Spleen (tissue), 11 donors: ENCODE measurements at regions not wholly inside any gene's neighbourhood (a gene's known extent, or its start where the extent isn't known, plus 50 kb on each side); places are given as distances from the start of the nearest gene placed in this dataset.
A peak's percentile ranks its signal among the peaks of the same experiment; 100 is the strongest.
"Not testable (repeated sequence)": the region's sequence is repeated elsewhere in the genome, so short reads cannot be mapped to it uniquely, and the experiment has no call there.

ENCODE experiments used
- DNase-seq: peaks from one replicate; pipeline ENCODE4 v3.0.0-alpha.2; 2020
- H3K27ac ChIP-seq, 8 donors: fragments of 200-600 bp; sonication (generic) in 7 of 8; 1 replicate in 4 of 8; 2 replicates in 4 of 8; pipeline versions ENCODE4 v1.5.0 to v1.8.0; 2016 to 2021; ENCODE audit warnings: inconsistent platforms in 4 of 8, mild to moderate bottlenecking in 4 of 8, moderate library complexity in 1 of 8
- H3K27me3 ChIP-seq, 7 donors: fragments of 200-600 bp; sonication (generic) in 6 of 7; replicated peaks in 1 of 7; 1 replicate in 4 of 7; 2 replicates in 3 of 7; pipeline versions ENCODE4 v1.5.0 to v1.8.0; 2016 to 2021; ENCODE audit warnings: inconsistent platforms in 3 of 7, mild to moderate bottlenecking in 1 of 7
- H3K36me3 ChIP-seq, 6 donors: fragments of 200-600 bp; sonication (generic) in 5 of 6; 1 replicate in 4 of 6; 2 replicates in 2 of 6; pipeline versions ENCODE4 v1.5.0 to v1.8.0; 2016 to 2021; ENCODE audit warnings: inconsistent platforms in 2 of 6
- H3K4me1 ChIP-seq, 6 donors: fragments of 200-600 bp; sonication (generic) in 5 of 6; 1 replicate in 3 of 6; 2 replicates in 3 of 6; pipeline versions ENCODE4 v1.5.0 to v1.8.0; 2016 to 2021; ENCODE audit warnings: inconsistent platforms in 3 of 6
- H3K4me3 ChIP-seq, 8 donors: fragments of 200-600 bp; sonication (generic) in 7 of 8; 1 replicate in 4 of 8; 2 replicates in 4 of 8; pipeline versions ENCODE4 v1.5.0 to v1.8.0; 2016 to 2021; ENCODE audit warnings: inconsistent platforms in 4 of 8, mild to moderate bottlenecking in 4 of 8, moderate library complexity in 2 of 8
- H3K9me3 ChIP-seq, 8 donors: fragments of 200-600 bp; sonication (generic) in 7 of 8; 1 replicate in 4 of 8; 2 replicates in 4 of 8; pipeline versions ENCODE4 v1.5.0 to v1.8.0; 2016 to 2021; ENCODE audit warnings: inconsistent platforms in 4 of 8
- POLR2A ChIP-seq, 3 donors: fragments of 450-650 bp; IDR thresholded peaks; one replicate each; pipeline ENCODE4 v1.5.1; 2017; ENCODE audit warnings: antibody characterized with exemption in 3 of 3, mild to moderate bottlenecking in 1 of 3
- POLR2AphosphoS5 ChIP-seq, 3 donors: sonication (generic); formaldehyde crosslinking; IDR thresholded peaks; one replicate each; pipeline ENCODE4 v1.5.1; 2017; ENCODE audit warnings: antibody characterized with exemption in 3 of 3
- WGBS, 5 donors: extraction: QIAGEN DNeasy Blood & Tissue Kit in 3 of 5; methylation state at CpG; one replicate each; pipeline versions ENCODE4 v1.1.5 to v1.1.7; 2013 to 2018; 5-methylcytosine and 5-hydroxymethylcytosine counted together
- intact Hi-C: fragments of 100-400 bp; cut with DNase I; formaldehyde crosslinking; loops from one replicate; pipeline ENCODE4 v1.15.0; 2023; ENCODE audit warnings: low total_unique reads
- TF ChIP-seq, protein P1 (sequence below), 11 experiments: fragments of 200-600 bp in 7 of 11; fragments of 450-650 bp in 4 of 11; sonication (generic) in 4 of 11; IDR thresholded peaks in 8 of 11; conservative IDR thresholded peaks in 3 of 11; 1 replicate in 7 of 11; 2 replicates in 4 of 11; pipeline versions ENCODE4 v1.4.0 to v1.8.0; 2016 to 2021; ENCODE audit warnings: antibody characterized with exemption in 11 of 11, inconsistent platforms in 4 of 11, mild to moderate bottlenecking in 1 of 11
- donor health status: healthy with polysubstance abuse.
- donor health status: DM: no; HTN: no; CAD: no; lungs with moderate emphysema.
- donor health status: DM: no; HTN: no; CAD: no.
- donor health status: Bipolar disorder and iron deficiency.
- donor health status: healthy.
- donor health status: DM: no; HTN: no; CAD: no.
- donor health status: DM: yes; HTN: yes; CAD: no.

DNA sequence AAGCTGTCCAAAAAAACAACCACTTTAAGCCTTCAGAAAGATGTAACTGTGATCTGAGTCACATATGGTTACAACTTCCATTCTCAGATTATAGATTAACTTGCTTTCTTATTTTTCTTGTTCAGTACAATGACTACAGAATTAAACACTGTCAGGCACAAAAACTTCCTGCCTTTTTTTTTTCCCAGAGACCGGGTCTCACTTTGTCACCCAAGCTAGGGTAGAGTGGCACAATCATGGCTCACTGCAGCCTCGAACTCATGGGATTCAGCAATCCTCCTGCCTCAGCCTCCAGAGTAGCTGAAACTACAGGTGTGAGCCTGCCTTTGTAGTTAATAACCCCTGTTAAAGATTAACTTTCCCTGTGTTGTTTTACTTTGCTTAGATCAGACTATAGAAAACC, 163.2 kb downstream of the AVL9 start:
- Histone ChIP-seq H3K27me3 (no peaks in the 10 kb centered on the region), H3K4me1 (no peaks in the 10 kb centered on the region), H3K36me3 (no peaks in the 10 kb centered on the region), H3K27ac (peak overlapping the region in 3 of 8 donors; percentile 9 to 30 (median 13)), H3K9me3 (no peaks in the 10 kb centered on the region), H3K4me3 (no peak overlapping the region)
- DNase-seq: no peak
- TF ChIP-seq, protein P1, sequence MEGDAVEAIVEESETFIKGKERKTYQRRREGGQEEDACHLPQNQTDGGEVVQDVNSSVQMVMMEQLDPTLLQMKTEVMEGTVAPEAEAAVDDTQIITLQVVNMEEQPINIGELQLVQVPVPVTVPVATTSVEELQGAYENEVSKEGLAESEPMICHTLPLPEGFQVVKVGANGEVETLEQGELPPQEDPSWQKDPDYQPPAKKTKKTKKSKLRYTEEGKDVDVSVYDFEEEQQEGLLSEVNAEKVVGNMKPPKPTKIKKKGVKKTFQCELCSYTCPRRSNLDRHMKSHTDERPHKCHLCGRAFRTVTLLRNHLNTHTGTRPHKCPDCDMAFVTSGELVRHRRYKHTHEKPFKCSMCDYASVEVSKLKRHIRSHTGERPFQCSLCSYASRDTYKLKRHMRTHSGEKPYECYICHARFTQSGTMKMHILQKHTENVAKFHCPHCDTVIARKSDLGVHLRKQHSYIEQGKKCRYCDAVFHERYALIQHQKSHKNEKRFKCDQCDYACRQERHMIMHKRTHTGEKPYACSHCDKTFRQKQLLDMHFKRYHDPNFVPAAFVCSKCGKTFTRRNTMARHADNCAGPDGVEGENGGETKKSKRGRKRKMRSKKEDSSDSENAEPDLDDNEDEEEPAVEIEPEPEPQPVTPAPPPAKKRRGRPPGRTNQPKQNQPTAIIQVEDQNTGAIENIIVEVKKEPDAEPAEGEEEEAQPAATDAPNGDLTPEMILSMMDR (IDR thresholded peaks at IDR 0.05 in 8 of 11, conservative IDR thresholded peaks at IDR 0.05 in 3 of 11): no peak
- no peak for TF ChIP-seq POLR2A (IDR thresholded peaks at IDR 0.05)
- TF ChIP-seq POLR2AphosphoS5 (IDR thresholded peaks at IDR 0.05): no peak
- WGBS, 5 donors: 73 to 89% (median 79%) methylated on average over 2 of the region's 2 CpGs
- intact Hi-C loops: no loop called here

DNA sequence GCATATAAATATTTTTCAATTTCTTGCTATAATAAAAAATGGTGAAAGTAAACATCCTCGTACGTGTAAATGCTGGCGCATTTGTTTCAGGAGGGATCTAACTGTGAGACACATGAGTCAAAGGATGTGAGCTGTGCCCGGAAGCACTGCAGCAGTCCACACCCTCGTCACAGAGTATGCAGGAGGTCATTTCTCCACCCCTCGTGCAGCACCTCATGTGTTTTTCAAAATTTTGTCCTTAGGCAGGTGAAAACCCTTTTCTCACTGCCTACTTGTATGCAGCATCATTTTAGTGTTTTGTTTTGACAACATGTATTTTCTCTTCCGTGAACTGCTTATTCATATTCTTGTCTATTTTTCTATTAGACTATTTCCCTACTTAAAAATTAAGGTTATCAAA, 162.7 kb downstream of the AVL9 start:
- Histone ChIP-seq H3K9me3 (no peaks in the 10 kb centered on the region), H3K27me3 (no peaks in the 10 kb centered on the region), H3K36me3 (no peaks in the 10 kb centered on the region), H3K27ac (peak overlapping the region in 4 of 8 donors; percentile 9 to 31 (median 22)), H3K4me3 (no peak overlapping the region), H3K4me1 (no peaks in the 10 kb centered on the region)
- peak in 1 of 3 donors; percentile 25 for TF ChIP-seq POLR2AphosphoS5 (IDR thresholded peaks at IDR 0.05)
- TF ChIP-seq, protein P1 (IDR thresholded peaks at IDR 0.05 in 8 of 11, conservative IDR thresholded peaks at IDR 0.05 in 3 of 11): no peak
- no peak for DNase-seq
- intact Hi-C loops: no loop called here
- 60 to 72% (median 67%) methylated on average over 7 of the region's 7 CpGs for WGBS, 5 donors

DNA sequence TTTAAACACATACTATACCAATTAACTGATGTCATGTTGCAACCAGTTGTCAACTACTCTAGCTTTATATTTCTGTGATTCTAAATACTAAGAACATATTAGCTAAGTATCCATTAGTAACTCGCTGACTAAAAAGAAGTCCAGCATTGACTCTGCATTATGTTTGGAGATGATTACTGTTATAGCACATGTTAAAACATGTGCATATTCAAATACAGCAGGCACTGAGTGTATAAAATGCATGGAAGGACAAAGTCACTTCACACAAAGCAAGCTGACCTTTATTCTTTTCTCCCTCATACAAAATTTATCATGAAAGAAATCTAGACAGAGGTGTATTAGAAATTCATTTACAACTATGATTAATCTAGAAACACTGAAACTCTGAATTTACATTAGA, 159.3 kb downstream of the AVL9 start:
- DNase-seq, H3K36me3 ChIP-seq, H3K4me3 ChIP-seq, H3K4me1 ChIP-seq, intact Hi-C loops, H3K27me3 ChIP-seq, H3K27ac ChIP-seq, H3K9me3 ChIP-seq: not testable (repeated sequence)
- WGBS, 5 donors: 72 to 100% (median 94%) methylated on average over 1 of the region's 1 CpG

DNA sequence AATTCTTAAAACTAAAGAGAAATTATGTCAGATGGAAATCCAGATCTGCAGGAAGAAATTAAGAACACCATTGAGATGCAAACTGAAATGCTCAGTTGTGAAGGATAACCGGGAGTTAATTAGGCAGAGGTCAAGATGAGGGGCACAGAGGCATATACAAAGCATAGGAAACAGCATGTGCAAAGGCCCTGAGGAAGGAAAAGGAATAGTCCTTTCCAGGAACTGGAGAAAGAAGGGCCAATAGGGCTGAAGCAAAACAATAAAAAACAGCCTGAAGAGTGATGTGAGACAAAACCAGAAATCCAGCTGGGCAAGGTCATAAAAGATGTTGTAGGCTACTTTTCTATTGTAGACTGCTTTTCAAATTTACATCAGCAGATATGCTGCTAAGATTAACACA, 155.1 kb downstream of the AVL9 start:
- H3K36me3 ChIP-seq, H3K9me3 ChIP-seq, H3K4me1 ChIP-seq, intact Hi-C loops, DNase-seq, H3K4me3 ChIP-seq, H3K27ac ChIP-seq, H3K27me3 ChIP-seq: not testable (repeated sequence)
- WGBS, 5 donors: 65 to 89% (median 78%) methylated on average over 1 of the region's 1 CpG

DNA sequence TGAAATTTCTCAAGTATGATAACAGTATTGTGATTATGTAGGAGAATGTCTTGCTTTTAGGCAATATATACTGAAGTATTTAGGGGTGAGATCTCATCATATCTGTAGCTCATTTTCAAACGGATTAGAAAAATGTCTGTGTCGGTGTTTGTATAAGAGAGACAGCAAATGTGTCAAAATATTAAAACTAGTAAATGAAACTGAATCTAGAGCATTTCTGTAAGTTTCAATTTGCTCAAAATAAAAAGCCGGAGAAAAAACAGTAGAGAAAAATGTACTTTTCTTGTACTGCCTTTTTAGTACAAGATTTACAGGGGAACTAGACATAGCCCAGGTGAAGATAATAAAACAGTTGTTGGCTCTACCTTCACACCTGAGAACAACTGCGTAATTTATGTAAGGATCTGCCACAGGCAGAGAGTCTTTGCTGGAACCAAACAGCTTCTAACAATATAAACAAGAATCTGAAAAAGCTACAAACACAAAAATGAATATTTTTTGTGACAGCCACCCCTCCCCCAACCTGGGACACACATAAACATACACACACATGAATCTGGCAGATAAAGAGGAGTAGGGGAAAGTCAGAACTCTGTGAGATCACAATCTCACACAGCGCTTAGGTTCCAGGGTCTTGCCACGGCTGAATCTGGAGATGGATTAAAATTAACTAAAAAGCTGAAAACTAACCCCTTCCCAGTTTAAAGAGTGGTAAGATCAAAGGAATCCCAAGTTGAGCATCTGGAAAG, 153.3 kb downstream of the AVL9 start:
- 85 to 94% (median 92%) methylated on average over 6 of the region's 6 CpGs for WGBS, 5 donors
- intact Hi-C loops: no loop called here
- no peak for TF ChIP-seq POLR2AphosphoS5 (IDR thresholded peaks at IDR 0.05)
- TF ChIP-seq, protein P1 (IDR thresholded peaks at IDR 0.05 in 8 of 11, conservative IDR thresholded peaks at IDR 0.05 in 3 of 11): no peak
- H3K4me3 ChIP-seq: no peak overlapping the region
- no peaks in the 10 kb centered on the region for H3K36me3 ChIP-seq
- DNase-seq: no peak
- H3K27me3 ChIP-seq: no peaks in the 10 kb centered on the region
- no peaks in the 10 kb centered on the region for H3K4me1 ChIP-seq
- no peaks in the 10 kb centered on the region for H3K9me3 ChIP-seq
- H3K27ac ChIP-seq: no peak overlapping the region

DNA sequence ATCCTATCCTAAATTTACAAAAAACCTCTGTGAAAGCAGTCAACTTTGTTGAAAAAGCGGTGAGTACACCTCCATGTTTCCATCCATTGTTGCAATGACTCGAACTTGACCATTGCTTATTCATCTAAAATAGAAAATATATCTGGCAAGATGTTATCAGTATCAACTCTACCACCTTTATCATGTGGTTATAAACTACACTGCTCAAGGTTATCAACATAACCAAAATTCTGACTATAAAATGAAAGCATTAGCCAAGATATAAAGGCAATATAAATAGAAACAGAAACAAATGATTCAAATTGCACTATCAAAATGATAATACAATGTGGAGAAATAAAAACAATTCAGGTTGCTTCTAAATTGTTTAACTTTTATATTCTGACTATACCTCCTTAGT, 150.0 kb downstream of the AVL9 start:
- H3K4me3 ChIP-seq, H3K9me3 ChIP-seq, H3K27ac ChIP-seq, H3K36me3 ChIP-seq, intact Hi-C loops, DNase-seq, H3K27me3 ChIP-seq, H3K4me1 ChIP-seq: not testable (repeated sequence)
- 63 to 88% (median 81%) methylated on average over 2 of the region's 2 CpGs for WGBS, 5 donors
